22Rv1 (cell line): ENCODE measurements at regions not wholly inside any gene's neighbourhood (a gene's known extent, or its start where the extent isn't known, plus 50 kb on each side); places are given as distances from the start of the nearest gene placed in this dataset.

Experiments used
- ZFX ChIP-seq: fragments of 450-650 bp; IDR thresholded peaks from 2 replicates; pipeline ENCODE4 v1.6.1; 2017; ENCODE audit warnings: antibody characterized with exemption, borderline replicate concordance
- TF ChIP-seq, protein P1 (sequence below): fragments of 450-650 bp; IDR thresholded peaks from 2 replicates; pipeline ENCODE4 v1.5.1; 2017; ENCODE audit warnings: mild to moderate bottlenecking

DNA sequence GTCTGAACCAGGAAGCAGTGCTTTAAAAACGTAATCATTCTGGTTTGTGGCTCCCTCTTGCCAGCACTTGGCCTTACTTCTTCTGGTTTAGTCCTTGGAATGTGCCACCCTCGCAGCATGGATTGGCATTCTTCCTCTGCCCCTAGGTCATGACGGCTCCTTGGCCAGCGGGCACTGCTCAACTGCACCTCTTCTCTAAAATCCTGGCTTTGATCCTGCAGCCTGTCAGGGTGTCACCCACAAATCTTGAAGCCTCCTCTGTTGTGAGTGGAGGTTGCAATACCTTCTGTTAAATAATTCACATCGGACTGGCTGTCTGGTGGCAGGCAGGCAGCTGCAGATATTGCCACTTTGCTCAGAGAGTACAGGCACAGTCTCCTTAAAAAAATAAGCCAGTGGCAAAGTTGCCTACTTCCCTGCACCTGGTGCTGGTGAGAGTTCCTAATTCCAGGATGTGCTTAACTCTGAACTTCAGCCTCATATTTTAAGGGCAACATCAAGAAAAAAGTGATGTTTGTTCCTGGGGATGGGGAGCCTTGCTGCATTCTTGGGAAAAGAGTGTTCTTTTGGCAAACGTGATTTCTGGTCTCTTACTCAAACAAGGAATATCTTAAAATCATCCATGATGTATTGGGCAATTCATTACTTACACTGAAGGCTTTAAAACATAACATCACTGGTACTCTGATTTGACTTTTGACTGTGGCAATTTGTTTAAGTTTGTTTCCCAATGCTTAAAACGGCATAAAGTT, 179.8 kb downstream of the FOXA2 start:
- TF ChIP-seq, protein P1, sequence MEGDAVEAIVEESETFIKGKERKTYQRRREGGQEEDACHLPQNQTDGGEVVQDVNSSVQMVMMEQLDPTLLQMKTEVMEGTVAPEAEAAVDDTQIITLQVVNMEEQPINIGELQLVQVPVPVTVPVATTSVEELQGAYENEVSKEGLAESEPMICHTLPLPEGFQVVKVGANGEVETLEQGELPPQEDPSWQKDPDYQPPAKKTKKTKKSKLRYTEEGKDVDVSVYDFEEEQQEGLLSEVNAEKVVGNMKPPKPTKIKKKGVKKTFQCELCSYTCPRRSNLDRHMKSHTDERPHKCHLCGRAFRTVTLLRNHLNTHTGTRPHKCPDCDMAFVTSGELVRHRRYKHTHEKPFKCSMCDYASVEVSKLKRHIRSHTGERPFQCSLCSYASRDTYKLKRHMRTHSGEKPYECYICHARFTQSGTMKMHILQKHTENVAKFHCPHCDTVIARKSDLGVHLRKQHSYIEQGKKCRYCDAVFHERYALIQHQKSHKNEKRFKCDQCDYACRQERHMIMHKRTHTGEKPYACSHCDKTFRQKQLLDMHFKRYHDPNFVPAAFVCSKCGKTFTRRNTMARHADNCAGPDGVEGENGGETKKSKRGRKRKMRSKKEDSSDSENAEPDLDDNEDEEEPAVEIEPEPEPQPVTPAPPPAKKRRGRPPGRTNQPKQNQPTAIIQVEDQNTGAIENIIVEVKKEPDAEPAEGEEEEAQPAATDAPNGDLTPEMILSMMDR, result no peak
- TF ChIP-seq ZFX, result no peak
